DMS79 treated with DMSO at 0.1 percent for 48 hours (cell line): ENCODE measurements at regions not wholly inside any gene's neighbourhood (a gene's known extent, or its start where the extent isn't known, plus 50 kb on each side); places are given as distances from the start of the nearest gene placed in this dataset.

Experiments
- DNase-seq: peaks from one replicate; lab custom pipeline; 2025; lab: John Stamatoyannopoulos, UW

- no peak for DNase-seq
Measured at GRCh38 chr12:25714198-25714984, 161.3 kb upstream of the LMNTD1 start.

- no peak for DNase-seq
Measured at GRCh38 chr12:25715102-25715501, 162.0 kb upstream of the LMNTD1 start.

GRCh38 chr12:25716842-25717241, 163.8 kb upstream of the LMNTD1 start:
- DNase-seq: no peak

GRCh38 chr12:25717552-25717951, 164.5 kb upstream of the LMNTD1 start:
- DNase-seq: no peak

- no peak for DNase-seq
Measured at GRCh38 chr12:25718081-25718731, 165.1 kb upstream of the LMNTD1 start.

- DNase-seq: no peak
Measured at GRCh38 chr12:25719505-25719904, 166.4 kb upstream of the LMNTD1 start.

GRCh38 chr12:25723336-25723735, 170.3 kb upstream of the LMNTD1 start:
- no peak for DNase-seq

- DNase-seq: no peak
Measured at GRCh38 chr12:25723921-25724491, 170.9 kb upstream of the LMNTD1 start.

- DNase-seq: no peak
Measured at GRCh38 chr12:25725470-25725869, 172.4 kb upstream of the LMNTD1 start.

GRCh38 chr12:25725931-25726330, 172.8 kb upstream of the LMNTD1 start:
- no peak for DNase-seq

GRCh38 chr12:25728056-25728595, 175.0 kb upstream of the LMNTD1 start:
- DNase-seq: no peak

GRCh38 chr12:25730489-25731349, 177.6 kb upstream of the LMNTD1 start:
- DNase-seq: no peak

- no peak for DNase-seq
Measured at GRCh38 chr12:25733541-25733940, 180.5 kb upstream of the LMNTD1 start.

GRCh38 chr12:25734529-25735180, 181.6 kb upstream of the LMNTD1 start:
- no peak for DNase-seq

GRCh38 chr12:25740617-25741016, 187.5 kb upstream of the LMNTD1 start:
- no peak for DNase-seq

GRCh38 chr12:25741917-25742316, 188.8 kb upstream of the LMNTD1 start:
- DNase-seq: no peak

- no peak for DNase-seq
Measured at GRCh38 chr12:25743679-25744215, 190.7 kb upstream of the LMNTD1 start.

- DNase-seq: no peak
Measured at GRCh38 chr12:25744313-25744712, 191.2 kb upstream of the LMNTD1 start.

GRCh38 chr12:25745281-25745680, 192.2 kb upstream of the LMNTD1 start:
- no peak for DNase-seq

GRCh38 chr12:25746131-25746530, 193.0 kb upstream of the LMNTD1 start:
- DNase-seq: no peak

GRCh38 chr12:25752710-25753309, 199.7 kb upstream of the LMNTD1 start:
- no peak for DNase-seq
